ENCODE measurements at regions not wholly inside any gene's neighbourhood (a gene's known extent, or its start where the extent isn't known, plus 50 kb on each side); places are given as distances from the start of the nearest gene placed in this dataset.

DNA sequence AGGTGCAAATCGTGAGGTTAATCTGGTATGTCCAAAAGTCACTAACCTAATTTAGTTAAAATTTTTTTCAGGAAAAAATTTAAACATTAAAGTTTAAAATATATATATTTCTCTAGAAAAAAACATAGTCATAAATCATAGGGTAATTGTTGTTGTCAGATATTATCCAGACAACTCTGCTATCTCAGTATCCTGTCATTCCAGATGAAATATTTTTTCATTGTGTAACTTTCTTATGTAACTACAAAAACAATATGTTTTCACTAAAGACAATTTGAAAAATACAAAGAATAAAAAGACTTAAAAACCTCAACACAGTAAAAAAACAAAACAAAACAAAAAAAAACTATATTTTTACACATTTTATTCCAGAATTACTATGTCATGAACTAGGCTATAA is 57.6 kb downstream of the TENT5A start:
- DNase-seq = no peak

DNA sequence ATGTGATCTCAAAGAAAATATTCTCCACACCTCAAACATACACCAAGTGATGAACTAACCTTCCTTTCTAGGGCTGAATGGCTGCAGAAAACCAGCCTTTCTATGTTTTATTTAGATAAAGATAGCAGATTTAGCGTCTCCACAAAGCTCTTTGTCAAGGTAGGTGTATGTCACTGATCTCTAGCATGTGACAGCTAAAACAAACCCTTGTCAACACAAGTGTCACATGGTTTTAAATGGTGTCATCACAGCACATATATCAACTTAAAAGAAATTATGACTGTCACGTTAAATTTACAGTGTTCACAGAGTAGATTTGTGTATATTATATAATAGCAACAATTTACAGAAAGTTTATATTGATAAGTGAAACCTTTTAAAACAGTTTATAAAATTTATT is 58.3 kb downstream of the TENT5A start:
- no peak for DNase-seq

DNA sequence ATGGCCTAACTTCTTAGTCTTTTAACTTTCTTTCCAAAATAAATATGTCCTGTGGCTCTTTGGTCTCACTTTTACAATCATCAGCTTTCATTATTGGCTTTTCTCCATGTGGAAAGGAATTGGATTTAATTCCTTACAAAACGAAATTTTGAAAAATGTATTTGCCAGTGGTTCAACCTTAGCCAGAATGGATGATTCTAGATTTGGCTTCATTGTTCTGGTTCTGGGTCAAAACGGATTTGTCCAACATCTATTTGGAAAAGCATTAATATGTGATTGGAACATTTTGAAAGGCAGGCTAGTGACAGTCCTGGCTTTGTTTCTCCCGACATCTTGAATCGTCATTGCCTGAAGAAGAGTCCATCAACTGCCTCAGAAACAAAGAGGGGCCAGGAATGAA is 59.2 kb downstream of the TENT5A start:
- DNase-seq = no peak

- DNase-seq = no peak
Observed at GRCh38 chr6:81690073-81690472, 62.4 kb downstream of the TENT5A start.

- DNase-seq = no peak
Observed at GRCh38 chr6:81689580-81689979, 62.9 kb downstream of the TENT5A start.

- no peak for DNase-seq
Observed at GRCh38 chr6:81683912-81684311, 68.6 kb downstream of the TENT5A start.

GRCh38 chr6:81682858-81683620 is 69.4 kb downstream of the TENT5A start:
- DNase-seq = no peak

GRCh38 chr6:81682235-81682795 is 70.2 kb downstream of the TENT5A start:
- no peak for DNase-seq

- DNase-seq = no peak
Observed at GRCh38 chr6:81669445-81669844, 83.0 kb downstream of the TENT5A start.

- DNase-seq = no peak
Observed at GRCh38 chr6:81668615-81669047, 83.8 kb downstream of the TENT5A start.

- DNase-seq = no peak
Observed at GRCh38 chr6:81666481-81666880, 86.0 kb downstream of the TENT5A start.

GRCh38 chr6:81656231-81656630 is 96.2 kb downstream of the TENT5A start:
- no peak for DNase-seq

- no peak for DNase-seq
Observed at GRCh38 chr6:81655696-81656095, 96.8 kb downstream of the TENT5A start.

- no peak for DNase-seq
Observed at GRCh38 chr6:81648502-81648901, 104.0 kb downstream of the TENT5A start.

DNA sequence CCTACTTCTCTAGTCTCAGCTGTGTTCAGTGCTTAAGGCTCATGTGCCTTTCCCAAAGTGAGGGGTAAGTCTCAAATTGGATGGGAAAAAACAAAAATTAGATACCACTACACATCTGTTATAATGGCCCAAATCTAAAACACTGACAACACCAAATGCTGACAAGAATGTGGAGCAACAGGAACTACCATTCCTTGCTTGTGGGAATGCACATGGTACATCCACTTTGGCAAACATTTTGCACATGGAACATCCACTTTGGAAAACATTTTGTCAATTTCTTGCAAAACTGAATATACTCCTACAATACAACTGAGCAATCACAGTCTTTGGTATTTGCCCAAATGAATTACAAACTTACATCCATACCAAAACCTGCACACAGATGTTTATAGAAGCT is 109.3 kb downstream of the TENT5A start:
- no peak for DNase-seq

- DNase-seq = no peak
Observed at GRCh38 chr6:81640891-81641290, 111.6 kb downstream of the TENT5A start.

- DNase-seq = no peak
Observed at GRCh38 chr6:81640126-81640525, 112.4 kb downstream of the TENT5A start.

- DNase-seq = no peak
Observed at GRCh38 chr6:81638366-81638765, 114.1 kb downstream of the TENT5A start.

DNA sequence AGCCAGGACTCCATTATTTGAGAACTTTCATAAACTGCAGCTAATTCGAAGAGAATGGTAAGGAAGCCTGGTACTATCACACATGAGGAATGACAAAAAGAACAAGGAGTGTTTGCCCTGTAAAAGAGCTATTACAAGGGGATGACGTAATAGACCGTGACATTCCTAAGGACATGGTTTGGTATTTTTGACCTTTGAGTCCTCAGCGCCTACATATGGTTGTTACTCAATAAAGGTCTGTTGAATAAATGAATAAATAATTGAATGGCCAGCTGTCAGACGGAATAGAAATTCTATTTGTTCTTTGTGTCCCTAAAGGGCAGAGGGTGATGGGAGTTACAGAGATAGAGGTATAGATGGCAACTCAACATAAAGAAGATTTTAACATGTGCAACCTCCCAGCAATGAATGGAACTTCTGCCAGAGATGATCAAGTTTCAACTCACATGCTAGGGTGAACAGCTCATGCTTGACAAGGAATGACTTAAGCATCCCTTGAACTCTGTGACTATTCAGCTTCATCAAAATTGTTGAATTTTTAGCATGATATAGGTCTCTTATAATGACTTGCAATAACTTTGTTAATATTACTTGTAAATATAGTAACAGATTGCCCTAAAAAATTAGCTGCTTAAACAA is 115.4 kb downstream of the TENT5A start:
- no peak for DNase-seq

DNA sequence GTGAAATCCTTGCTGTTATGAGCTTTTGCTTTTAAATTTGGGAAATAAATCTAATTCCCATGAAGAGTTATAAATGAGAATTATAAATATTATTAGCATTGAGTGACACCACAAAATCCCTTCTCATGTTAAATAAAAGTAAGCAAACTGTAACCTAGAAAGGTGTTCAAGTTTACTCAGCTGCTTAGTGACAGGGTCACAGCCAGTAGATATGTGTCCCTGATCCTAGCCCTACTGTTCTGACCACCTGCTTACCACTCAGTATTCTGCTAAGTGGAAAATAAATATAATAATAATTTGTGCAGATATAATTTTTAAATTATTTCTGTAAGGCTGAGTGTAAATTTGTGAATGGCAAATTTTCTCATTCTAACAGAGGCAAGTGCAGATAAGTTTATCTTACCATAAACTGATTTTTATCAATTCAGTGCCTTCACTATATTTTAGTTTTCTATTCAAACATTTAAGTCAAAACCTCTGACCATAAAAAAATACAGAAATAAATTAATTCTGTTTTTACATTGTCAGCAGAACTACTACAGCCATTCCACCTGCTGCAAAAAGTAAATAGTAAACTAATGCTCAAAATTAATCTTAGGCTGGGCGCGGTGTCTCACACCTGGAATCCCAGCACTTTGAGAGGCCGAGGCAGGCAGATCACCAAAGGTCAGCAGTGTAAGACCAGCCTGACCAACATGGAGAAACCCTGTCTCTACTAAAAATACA is 118.2 kb downstream of the TENT5A start:
- no peak for DNase-seq

DNA sequence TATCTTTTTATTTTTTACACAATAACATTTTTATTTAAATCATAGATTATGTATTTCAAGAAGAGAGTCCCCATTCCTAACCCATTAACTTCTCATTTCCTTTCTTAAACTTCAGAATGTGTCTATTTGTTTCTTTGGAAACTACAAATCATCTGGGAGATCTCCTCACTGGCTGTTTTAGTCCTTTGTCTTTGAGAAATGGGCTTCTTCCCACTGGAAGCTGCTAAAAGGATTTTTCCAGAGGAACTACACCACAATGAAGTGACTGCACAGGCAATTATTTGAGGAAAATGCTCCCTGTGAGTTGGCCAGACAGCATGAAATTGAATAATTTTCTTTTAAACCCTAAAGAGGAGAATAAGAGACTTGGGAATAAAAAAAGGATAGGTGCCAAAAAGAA is 119.1 kb downstream of the TENT5A start:
- no peak for DNase-seq

GRCh38 chr6:81630719-81631118 is 121.8 kb downstream of the TENT5A start:
- no peak for DNase-seq

GRCh38 chr6:81625216-81625615 is 127.3 kb downstream of the TENT5A start:
- no peak for DNase-seq

- DNase-seq = no peak
Observed at GRCh38 chr6:81624453-81624852, 128.0 kb downstream of the TENT5A start.
